ENCODE measurements at regions not wholly inside any gene's neighbourhood (a gene's known extent, or its start where the extent isn't known, plus 50 kb on each side); places are given as distances from the start of the nearest gene placed in this dataset.
"Not testable (repeated sequence)": the region's sequence is repeated elsewhere in the genome, so short reads cannot be mapped to it uniquely, and the experiment has no call there.

DNA sequence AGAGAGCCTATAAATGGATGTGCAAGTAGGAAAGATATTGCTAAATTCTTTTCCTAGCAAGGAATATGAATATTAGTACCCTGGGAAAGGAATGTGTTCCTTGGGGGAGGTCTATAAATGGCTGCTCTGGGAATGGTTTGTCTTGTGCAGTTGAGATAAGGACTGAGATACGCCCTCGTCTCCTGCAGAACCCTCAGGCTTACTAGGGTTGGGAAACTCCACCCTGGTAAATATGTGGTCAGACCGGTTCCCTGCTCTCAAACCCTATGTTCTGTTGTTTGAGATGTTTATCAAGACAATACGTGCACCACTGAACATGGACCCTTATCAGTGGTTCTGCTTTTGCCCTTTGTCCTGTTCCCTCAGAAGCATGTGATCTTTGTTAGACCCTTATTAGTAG, 1698.9 kb downstream of the GRIK2 start:
- DNase-seq; H3K4me1 ChIP-seq (ENCODE audit: control insufficient read depth in 1 of 2, insufficient read depth in 2 of 2, low read depth in 1 of 2, low read length in 1 of 2); H3K79me2 ChIP-seq (ENCODE audit: insufficient read depth); H2AFZ ChIP-seq (ENCODE audit: low read depth); H3K9me3 ChIP-seq; H4K20me1 ChIP-seq (ENCODE audit: insufficient read depth); CTCF ChIA-PET; H3K4me3 ChIP-seq (ENCODE audit: low read depth in 2 of 2, low read length in 1 of 2); H3K36me3 ChIP-seq (replicated peaks in 1 of 2; ENCODE audit: control insufficient read depth in 1 of 2, insufficient read depth in 2 of 2, low read length in 1 of 2); H3K9me2 ChIP-seq; H3K4me2 ChIP-seq; H3F3A ChIP-seq (replicated peaks; ENCODE audit: insufficient read depth); H3K27ac ChIP-seq (ENCODE audit: low read depth in 2 of 2, low read length in 1 of 2); POLR2A ChIA-PET; H3K27me3 ChIP-seq (ENCODE audit: insufficient read depth); H3K9ac ChIP-seq: not testable (repeated sequence)
- 53% methylated on average over 4 of the region's 4 CpGs for WGBS (ENCODE audit: low lambda C conversion rate)

- no peak for DNase-seq
- TF ChIP-seq POLR2AphosphoS5 (IDR thresholded peaks at IDR 0.05; ENCODE audit: low read depth, low read length) (no peak), ELF1 (IDR thresholded peaks at IDR 0.05) (no peak), CHD2 (IDR thresholded peaks at IDR 0.05; ENCODE audit: low read length, partially characterized antibody) (no peak), MXI1 (IDR thresholded peaks at IDR 0.05; ENCODE audit: low read depth, low read length) (no peak), TEAD4 (IDR thresholded peaks at IDR 0.05; ENCODE audit: borderline replicate concordance, insufficient read depth) (no peak), JUND (IDR thresholded peaks at IDR 0.05) (no peak), MAX (IDR thresholded peaks at IDR 0.05; ENCODE audit: low read depth) (no peak), MEF2A (IDR thresholded peaks at IDR 0.05; ENCODE audit: borderline replicate concordance, low read depth) (no peak), RCOR1 (IDR thresholded peaks at IDR 0.05; ENCODE audit: low read length) (no peak)
- no peak overlapping the region for H3K9ac ChIP-seq
- no peaks in the 10 kb centered on the region for H3K79me2 ChIP-seq (ENCODE audit: insufficient read depth)
- no peaks in the 10 kb centered on the region for H3K4me1 ChIP-seq (ENCODE audit: control insufficient read depth in 1 of 2, insufficient read depth in 2 of 2, low read depth in 1 of 2, low read length in 1 of 2)
- H3K27ac ChIP-seq (ENCODE audit: low read depth in 2 of 2, low read length in 1 of 2) = no peak overlapping the region
- H3K9me3 ChIP-seq = no peaks in the 10 kb centered on the region
- H3K27me3 ChIP-seq (ENCODE audit: insufficient read depth) = no peaks in the 10 kb centered on the region
- H3K9me2 ChIP-seq = no peaks in the 10 kb centered on the region
- CTCF ChIA-PET = no interaction called here
- H3K36me3 ChIP-seq (replicated peaks in 1 of 2; ENCODE audit: control insufficient read depth in 1 of 2, insufficient read depth in 2 of 2, low read length in 1 of 2) = no peaks in the 10 kb centered on the region
- POLR2A ChIA-PET = no interaction called here
- H2AFZ ChIP-seq (ENCODE audit: low read depth) = no peak overlapping the region
- no peak overlapping the region for H3K4me3 ChIP-seq (ENCODE audit: low read depth in 2 of 2, low read length in 1 of 2)
- no peaks in the 10 kb centered on the region for H3F3A ChIP-seq (replicated peaks; ENCODE audit: insufficient read depth)
- no peaks in the 10 kb centered on the region for H4K20me1 ChIP-seq (ENCODE audit: insufficient read depth)
- no peak overlapping the region for H3K4me2 ChIP-seq
Observed at GRCh38 chr6:103085801-103086200, 1692.3 kb downstream of the GRIK2 start.

DNA sequence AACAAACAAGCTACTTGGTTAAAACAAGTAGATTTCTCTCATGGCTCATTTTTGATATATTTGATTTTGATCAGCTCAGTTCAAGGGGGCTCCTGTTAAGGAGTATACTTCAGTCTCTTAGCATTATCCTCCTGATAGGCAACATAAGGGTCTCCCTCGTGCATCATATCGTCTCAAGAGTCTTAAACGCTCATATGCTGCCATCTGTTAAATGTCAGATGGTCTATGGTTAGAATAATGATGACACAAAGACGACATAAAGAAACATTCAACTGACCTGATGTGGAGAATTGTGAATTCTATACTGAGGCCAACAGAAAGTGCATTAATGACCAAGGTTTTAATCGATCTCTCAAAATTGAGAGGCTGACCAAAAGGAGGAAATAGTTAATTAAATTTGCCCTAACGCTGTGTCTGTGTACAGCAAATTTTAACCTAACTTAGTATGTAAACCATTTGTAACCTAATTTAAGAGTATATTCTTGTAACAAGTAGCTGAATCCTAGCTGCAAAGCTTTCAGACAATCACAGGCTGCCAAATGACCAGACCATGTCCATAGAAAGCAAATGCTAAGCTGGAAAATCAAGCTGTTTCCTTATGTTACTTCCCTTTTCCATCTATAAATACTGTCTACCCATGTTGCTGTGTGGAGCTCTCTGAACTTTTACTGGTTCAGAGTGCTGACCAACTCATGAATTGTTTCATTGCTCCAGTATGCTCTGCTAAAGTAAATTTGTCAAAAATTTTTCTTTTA, 1688.5 kb downstream of the GRIK2 start:
- WGBS (ENCODE audit: low lambda C conversion rate) = 37% methylated on average over 6 of the region's 6 CpGs
- Histone ChIP-seq H3K9ac (no peak overlapping the region), H3K9me3 (no peaks in the 10 kb centered on the region), H3K79me2 (ENCODE audit: insufficient read depth) (no peaks in the 10 kb centered on the region), H3K4me1 (ENCODE audit: control insufficient read depth in 1 of 2, insufficient read depth in 2 of 2, low read depth in 1 of 2, low read length in 1 of 2) (no peaks in the 10 kb centered on the region), H3K27ac (ENCODE audit: low read depth in 2 of 2, low read length in 1 of 2) (no peak overlapping the region), H2AFZ (ENCODE audit: low read depth) (no peak overlapping the region), H3K4me3 (ENCODE audit: low read depth in 2 of 2, low read length in 1 of 2) (no peak overlapping the region), H3K36me3 (replicated peaks in 1 of 2; ENCODE audit: control insufficient read depth in 1 of 2, insufficient read depth in 2 of 2, low read length in 1 of 2) (no peaks in the 10 kb centered on the region), H3K27me3 (ENCODE audit: insufficient read depth) (no peaks in the 10 kb centered on the region), H3F3A (replicated peaks; ENCODE audit: insufficient read depth) (no peaks in the 10 kb centered on the region), H3K4me2 (no peak overlapping the region), H4K20me1 (ENCODE audit: insufficient read depth) (no peaks in the 10 kb centered on the region), H3K9me2 (no peaks in the 10 kb centered on the region)
- CTCF ChIA-PET = no interaction called here
- POLR2A ChIA-PET = no interaction called here
- TF ChIP-seq POLR2AphosphoS5 (IDR thresholded peaks at IDR 0.05; ENCODE audit: low read depth, low read length) (no peak), SIN3A (IDR thresholded peaks at IDR 0.05; ENCODE audit: borderline replicate concordance, low read depth, low read length) (no peak), NRF1 (IDR thresholded peaks at IDR 0.05; ENCODE audit: low read depth, low read length) (no peak), EZH2phosphoT487 (IDR thresholded peaks at IDR 0.05; ENCODE audit: borderline replicate concordance, low read depth) (no peak)
- TF ChIP-seq, protein P1, sequence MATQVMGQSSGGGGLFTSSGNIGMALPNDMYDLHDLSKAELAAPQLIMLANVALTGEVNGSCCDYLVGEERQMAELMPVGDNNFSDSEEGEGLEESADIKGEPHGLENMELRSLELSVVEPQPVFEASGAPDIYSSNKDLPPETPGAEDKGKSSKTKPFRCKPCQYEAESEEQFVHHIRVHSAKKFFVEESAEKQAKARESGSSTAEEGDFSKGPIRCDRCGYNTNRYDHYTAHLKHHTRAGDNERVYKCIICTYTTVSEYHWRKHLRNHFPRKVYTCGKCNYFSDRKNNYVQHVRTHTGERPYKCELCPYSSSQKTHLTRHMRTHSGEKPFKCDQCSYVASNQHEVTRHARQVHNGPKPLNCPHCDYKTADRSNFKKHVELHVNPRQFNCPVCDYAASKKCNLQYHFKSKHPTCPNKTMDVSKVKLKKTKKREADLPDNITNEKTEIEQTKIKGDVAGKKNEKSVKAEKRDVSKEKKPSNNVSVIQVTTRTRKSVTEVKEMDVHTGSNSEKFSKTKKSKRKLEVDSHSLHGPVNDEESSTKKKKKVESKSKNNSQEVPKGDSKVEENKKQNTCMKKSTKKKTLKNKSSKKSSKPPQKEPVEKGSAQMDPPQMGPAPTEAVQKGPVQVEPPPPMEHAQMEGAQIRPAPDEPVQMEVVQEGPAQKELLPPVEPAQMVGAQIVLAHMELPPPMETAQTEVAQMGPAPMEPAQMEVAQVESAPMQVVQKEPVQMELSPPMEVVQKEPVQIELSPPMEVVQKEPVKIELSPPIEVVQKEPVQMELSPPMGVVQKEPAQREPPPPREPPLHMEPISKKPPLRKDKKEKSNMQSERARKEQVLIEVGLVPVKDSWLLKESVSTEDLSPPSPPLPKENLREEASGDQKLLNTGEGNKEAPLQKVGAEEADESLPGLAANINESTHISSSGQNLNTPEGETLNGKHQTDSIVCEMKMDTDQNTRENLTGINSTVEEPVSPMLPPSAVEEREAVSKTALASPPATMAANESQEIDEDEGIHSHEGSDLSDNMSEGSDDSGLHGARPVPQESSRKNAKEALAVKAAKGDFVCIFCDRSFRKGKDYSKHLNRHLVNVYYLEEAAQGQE (IDR thresholded peaks at IDR 0.05; ENCODE audit: low read depth, low read length) = no peak
- DNase-seq = no peak
